Natural killer cell (primary cell): ENCODE measurements at regions not wholly inside any gene's neighbourhood (a gene's known extent, or its start where the extent isn't known, plus 50 kb on each side); places are given as distances from the start of the nearest gene placed in this dataset.

Experiments used
- ATAC-seq, 3 donors: fragments of 150-1000 bp in 2 of 3; fragments of 200-7000 bp in 1 of 3; cut with Tn5 transposase; 1 replicate in 1 of 3; 2 replicates in 2 of 3; pipeline ENCODE4 v1.10.0; 2021; ENCODE audit warnings: mild to moderate bottlenecking in 2 of 3, moderate library complexity in 2 of 3
- DNase-seq, 2 donors: peaks; one replicate each; pipeline versions ENCODE4 v3.0.0 to v3.0.0-alpha.2; 2013 to 2021; ENCODE audit warnings: mixed read lengths in 1 of 2
- H3K27ac ChIP-seq: one replicate; pipeline ENCODE4 v1.5.1; 2013; ENCODE audit warnings: mild to moderate bottlenecking, low read length
- H3K27me3 ChIP-seq: one replicate; pipeline ENCODE4 v1.6.1; 2013; ENCODE audit warnings: low read length; ENCODE audit not compliant: control insufficient read depth, insufficient read depth
- H3K36me3 ChIP-seq: one replicate; pipeline ENCODE4 v1.6.1; 2013; ENCODE audit warnings: low read length; ENCODE audit not compliant: control insufficient read depth, insufficient read depth
- H3K4me1 ChIP-seq: one replicate; pipeline ENCODE4 v1.6.1; 2013; ENCODE audit warnings: low read length; ENCODE audit not compliant: control insufficient read depth, insufficient read depth
- H3K4me3 ChIP-seq: one replicate; pipeline ENCODE4 v1.5.1; 2013; ENCODE audit warnings: low read length
- H3K9me3 ChIP-seq: one replicate; pipeline ENCODE4 v1.6.1; 2013; ENCODE audit warnings: low read length; ENCODE audit not compliant: control insufficient read depth, insufficient read depth
- H3K27ac Mint-ChIP-seq, 2 donors: one replicate each; pipeline ENCODE4 v1.8.0; 2022; ENCODE audit warnings: mild to moderate bottlenecking in 2 of 2, mixed read lengths in 2 of 2, moderate library complexity in 1 of 2
- H3K27me3 Mint-ChIP-seq, 2 donors: one replicate each; pipeline ENCODE4 v1.8.0; 2022; ENCODE audit warnings: low read depth in 2 of 2, mixed read lengths in 2 of 2
- H3K36me3 Mint-ChIP-seq: one replicate; pipeline ENCODE4 v1.8.0; 2022; ENCODE audit warnings: mixed read lengths
- H3K4me1 Mint-ChIP-seq, 2 donors: one replicate each; pipeline ENCODE4 v1.8.0; 2022; ENCODE audit warnings: mixed read lengths in 2 of 2
- H3K4me3 Mint-ChIP-seq: one replicate; pipeline ENCODE4 v1.8.0; 2022; ENCODE audit warnings: mild to moderate bottlenecking, moderate library complexity, mixed read lengths
- H3K9me3 Mint-ChIP-seq, 2 donors: one replicate each; pipeline ENCODE4 v1.8.0; 2022; ENCODE audit warnings: mixed read lengths in 2 of 2
- CTCF ChIP-seq: fragments of 200-600 bp; IDR thresholded peaks from one replicate; pipeline ENCODE4 v1.8.0; 2022; ENCODE audit warnings: antibody characterized with exemption
- WGBS: methylation state at CpG from one replicate; pipeline ENCODE4 v1.1.7; 2013; ENCODE audit warnings: missing lambda C conversion rate; ENCODE audit not compliant: insufficient coverage; 5-methylcytosine and 5-hydroxymethylcytosine counted together
- intact Hi-C: fragments of 100-400 bp; cut with micrococcal nuclease; formaldehyde crosslinking; loops from one replicate; pipeline ENCODE4 v1.14.2; 2022

GRCh38 chr11:23095650-23096189 is 235.4 kb upstream of the CCDC179 start:
- Mint-ChIP-seq H3K27ac (peak overlapping the region; percentile 4 to 39), H3K36me3 (no peaks in the 10 kb centered on the region), H3K27me3 (no peaks in the 10 kb centered on the region), H3K4me3 (no peak overlapping the region), H3K9me3 (no peaks in the 10 kb centered on the region), H3K4me1 (peaks cover 14 to 15% of the 10 kb centered on the region in 2 donors)
- Histone ChIP-seq H3K9me3 (no peaks in the 10 kb centered on the region), H3K27ac (no peak overlapping the region), H3K36me3 (no peaks in the 10 kb centered on the region), H3K4me3 (no peak overlapping the region), H3K27me3 (no peaks in the 10 kb centered on the region), H3K4me1 (peaks cover 5% of the 10 kb centered on the region)
- intact Hi-C loops = no loop called here
- ATAC-seq = peak in 2 of 3 donors; percentile 53 to 63
- WGBS = no CpG with 5 or more reads among the region's 2 CpGs
- no peak for TF ChIP-seq CTCF
- no peak for DNase-seq

GRCh38 chr11:23097891-23098290 is 237.6 kb upstream of the CCDC179 start:
- Histone ChIP-seq H3K4me3 (no peak overlapping the region), H3K27me3 (no peaks in the 10 kb centered on the region), H3K27ac (no peak overlapping the region), H3K9me3 (no peaks in the 10 kb centered on the region), H3K4me1 (peaks cover 5% of the 10 kb centered on the region), H3K36me3 (no peaks in the 10 kb centered on the region)
- Mint-ChIP-seq H3K36me3 (no peaks in the 10 kb centered on the region), H3K4me1 (peaks cover 14 to 15% of the 10 kb centered on the region in 2 donors), H3K27ac (no peak overlapping the region), H3K9me3 (peaks cover 0 to 2% of the 10 kb centered on the region in 2 donors), H3K4me3 (no peak overlapping the region), H3K27me3 (no peaks in the 10 kb centered on the region)
- ATAC-seq (no peak), DNase-seq (no peak)
- 82% methylated on average over 2 of the region's 4 CpGs for WGBS
- TF ChIP-seq CTCF = no peak
- intact Hi-C loops = no loop called here

GRCh38 chr11:23099256-23099655 is 239.0 kb upstream of the CCDC179 start:
- Mint-ChIP-seq H3K4me3 (no peak overlapping the region), H3K9me3 (peaks cover 0 to 3% of the 10 kb centered on the region in 2 donors), H3K27me3 (no peaks in the 10 kb centered on the region), H3K36me3 (no peaks in the 10 kb centered on the region), H3K27ac (no peak overlapping the region), H3K4me1 (peaks cover 14 to 15% of the 10 kb centered on the region in 2 donors)
- Histone ChIP-seq H3K27me3 (no peaks in the 10 kb centered on the region), H3K36me3 (no peaks in the 10 kb centered on the region), H3K27ac (no peak overlapping the region), H3K4me3 (no peak overlapping the region), H3K4me1 (peaks cover 5% of the 10 kb centered on the region), H3K9me3 (no peaks in the 10 kb centered on the region)
- no peak for TF ChIP-seq CTCF
- 92% methylated on average over 1 of the region's 1 CpG for WGBS
- intact Hi-C loops = no loop called here
- ATAC-seq (no peak), DNase-seq (no peak)

GRCh38 chr11:23100726-23101125 is 240.5 kb upstream of the CCDC179 start:
- ATAC-seq (no peak), DNase-seq (no peak)
- Mint-ChIP-seq H3K9me3 (peaks cover 0 to 3% of the 10 kb centered on the region in 2 donors), H3K4me3 (no peak overlapping the region), H3K27me3 (no peaks in the 10 kb centered on the region), H3K36me3 (no peaks in the 10 kb centered on the region), H3K4me1 (peaks cover 5 to 6% of the 10 kb centered on the region in 2 donors), H3K27ac (no peak overlapping the region)
- H3K27ac ChIP-seq = no peak overlapping the region
- intact Hi-C loops = no loop called here
- no peak overlapping the region for H3K4me3 ChIP-seq
- no peak for TF ChIP-seq CTCF
- H3K36me3 ChIP-seq = no peaks in the 10 kb centered on the region
- H3K9me3 ChIP-seq = no peaks in the 10 kb centered on the region
- H3K4me1 ChIP-seq = peaks cover 5% of the 10 kb centered on the region
- H3K27me3 ChIP-seq = no peaks in the 10 kb centered on the region
- 100% methylated on average over 1 of the region's 3 CpGs for WGBS
